SK-N-SH treated with all-trans-retinoic acid at 6 μM for 48 hours (cell line): ENCODE measurements at regions not wholly inside any gene's neighbourhood (a gene's known extent, or its start where the extent isn't known, plus 50 kb on each side); places are given as distances from the start of the nearest gene placed in this dataset.

Experiments
- BACH2 ChIP-seq: fragments of 250-450 bp; sonication (Bioruptor Pico); IDR thresholded peaks from 2 replicates; pipeline ENCODE4 v1.9.0; 2021; ENCODE audit warnings: mild to moderate bottlenecking, borderline replicate concordance
- CSRNP3 ChIP-seq: fragments of 250-450 bp; sonication (Bioruptor Pico); IDR thresholded peaks from 2 replicates; pipeline ENCODE4 v1.5.1; 2021; ENCODE audit warnings: mild to moderate bottlenecking, moderate library complexity
- ISL1 ChIP-seq: fragments of 250-450 bp; sonication (Bioruptor Pico); IDR thresholded peaks from 2 replicates; pipeline ENCODE4 v2.1.2; 2022; ENCODE audit warnings: mild to moderate bottlenecking, moderate library complexity
- RARB ChIP-seq: fragments of 250-450 bp; sonication (Bioruptor Pico); IDR thresholded peaks from 2 replicates; pipeline ENCODE4 v1.8.0; 2021; ENCODE audit warnings: mild to moderate bottlenecking, moderate library complexity
- TOX ChIP-seq: fragments of 250-450 bp; sonication (Bioruptor Pico); IDR thresholded peaks from 2 replicates; pipeline ENCODE4 v1.8.0; 2021; ENCODE audit warnings: mild to moderate bottlenecking, moderate library complexity, borderline replicate concordance
- ZFP30 ChIP-seq: fragments of 450-650 bp; formaldehyde crosslinking; IDR thresholded peaks from 2 replicates; pipeline ENCODE4 v1.5.0; 2022; ENCODE audit warnings: mild to moderate bottlenecking, moderate library complexity

GRCh38 chr20:62549029-62549428 lies 73.2 kb upstream of the GATA5 start:
- no peak for TF ChIP-seq CSRNP3
- TF ChIP-seq TOX (CRISPR knock-in tag): no peak
- no peak for TF ChIP-seq BACH2 (CRISPR knock-in tag)
- no peak for TF ChIP-seq ZFP30
- no peak for TF ChIP-seq RARB (CRISPR knock-in tag)
- TF ChIP-seq ISL1 (CRISPR knock-in tag): no peak
